ENCODE measurements at regions not wholly inside any gene's neighbourhood (a gene's known extent, or its start where the extent isn't known, plus 50 kb on each side); places are given as distances from the start of the nearest gene placed in this dataset.
"Not testable (repeated sequence)": the region's sequence is repeated elsewhere in the genome, so short reads cannot be mapped to it uniquely, and the experiment has no call there.

GRCh38 chr1:194431121-194431520 lies 1244.7 kb upstream of the B3GALT2 start:
- DNase-seq (no peak), FAIRE-seq (no peak)
- intact Hi-C loops (cut with DNase I) = no loop called here

DNA sequence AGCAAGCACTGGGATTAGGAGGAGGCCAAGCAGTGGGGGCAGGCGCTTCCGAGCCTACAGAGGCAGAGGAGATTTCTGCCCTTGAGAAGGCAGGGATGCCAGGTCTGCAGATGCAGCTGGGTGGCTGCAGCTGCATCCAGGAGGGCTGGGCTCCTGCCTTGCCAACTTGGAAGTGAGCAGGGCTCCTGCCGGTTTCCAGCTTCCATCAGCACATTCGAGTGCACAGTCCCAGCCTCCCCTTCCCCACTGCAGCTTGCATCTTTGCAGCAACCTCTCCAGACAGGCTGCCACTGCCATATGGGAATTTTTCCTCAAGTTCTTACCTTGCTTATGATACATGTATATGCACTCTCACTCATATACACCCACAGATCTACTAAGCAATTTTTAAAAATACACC lies 1234.3 kb upstream of the B3GALT2 start:
- H3K4me3 ChIP-seq (ENCODE audit: low read length in 3 of 3) = no peak overlapping the region
- no peaks in the 10 kb centered on the region for H3K36me3 ChIP-seq (ENCODE audit: control insufficient read depth in 2 of 3, insufficient read depth in 3 of 3, low read length in 3 of 3)
- FAIRE-seq = no peak
- H3K27me3 ChIP-seq (ENCODE audit: control insufficient read depth, insufficient read depth, low read length) = no peaks in the 10 kb centered on the region
- no peak overlapping the region for H3K27ac ChIP-seq (ENCODE audit: low read depth in 2 of 2, low read length in 2 of 2)
- no peak for DNase-seq
- no peaks in the 10 kb centered on the region for H3K4me1 ChIP-seq (ENCODE audit: control insufficient read depth in 2 of 3, insufficient read depth in 2 of 3, low read depth in 1 of 3, low read length in 3 of 3)
- H3K9me3 ChIP-seq (ENCODE audit: control insufficient read depth in 2 of 3, insufficient read depth in 1 of 3, low read length in 3 of 3) = peaks cover 0 to 3% (median 2%) of the 10 kb centered on the region in 3 donors
- intact Hi-C loops (cut with DNase I) = no loop called here
- H3K9ac ChIP-seq (ENCODE audit: low read length in 3 of 3) = no peak overlapping the region
- TF ChIP-seq CTCF (IDR thresholded peaks at IDR 0.05; ENCODE audit: borderline replicate concordance, extremely low read depth, insufficient read depth) = no peak

More at GRCh38 chr1:194431121-194431520, 1244.7 kb upstream of the B3GALT2 start:
- H3K27me3 ChIP-seq (ENCODE audit: control insufficient read depth, insufficient read depth, low read length) = no peaks in the 10 kb centered on the region
- no peak overlapping the region for H3K27ac ChIP-seq (ENCODE audit: low read depth in 2 of 2, low read length in 2 of 2)
- TF ChIP-seq CTCF (IDR thresholded peaks at IDR 0.05; ENCODE audit: borderline replicate concordance, extremely low read depth, insufficient read depth) = no peak
- H3K4me3 ChIP-seq (ENCODE audit: low read length in 3 of 3) = no peak overlapping the region
- no peaks in the 10 kb centered on the region for H3K4me1 ChIP-seq (ENCODE audit: control insufficient read depth in 2 of 3, insufficient read depth in 2 of 3, low read depth in 1 of 3, low read length in 3 of 3)
- H3K36me3 ChIP-seq (ENCODE audit: control insufficient read depth in 2 of 3, insufficient read depth in 3 of 3, low read length in 3 of 3) = no peaks in the 10 kb centered on the region
- no peak overlapping the region for H3K9ac ChIP-seq (ENCODE audit: low read length in 3 of 3)
- H3K9me3 ChIP-seq (ENCODE audit: control insufficient read depth in 2 of 3, insufficient read depth in 1 of 3, low read length in 3 of 3) = no peaks in the 10 kb centered on the region

DNA sequence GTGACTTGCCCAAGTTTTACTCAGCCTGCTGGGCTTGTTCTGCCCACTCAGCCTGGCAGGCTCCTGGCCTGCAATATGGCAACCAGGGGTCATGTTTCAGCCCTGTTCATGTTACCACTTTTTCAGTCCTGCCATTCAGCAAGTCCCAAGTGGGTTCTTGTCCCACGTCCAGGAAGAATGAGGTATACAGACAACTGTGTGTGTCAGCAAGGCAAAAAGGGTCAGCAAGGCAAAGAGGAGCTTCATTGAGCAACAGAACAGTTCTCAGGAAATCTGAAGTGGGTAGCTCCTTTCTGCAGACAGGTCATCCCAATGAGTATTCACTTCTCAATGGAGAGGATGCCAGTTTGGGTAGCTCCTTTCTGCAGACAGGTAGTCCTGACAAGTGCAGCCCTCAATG lies 1233.3 kb upstream of the B3GALT2 start:
- peaks cover 0 to 3% (median 2%) of the 10 kb centered on the region in 3 donors for H3K9me3 ChIP-seq (ENCODE audit: control insufficient read depth in 2 of 3, insufficient read depth in 1 of 3, low read length in 3 of 3)
- no peak overlapping the region for H3K9ac ChIP-seq (ENCODE audit: low read length in 3 of 3)
- H3K36me3 ChIP-seq (ENCODE audit: control insufficient read depth in 2 of 3, insufficient read depth in 3 of 3, low read length in 3 of 3) = no peaks in the 10 kb centered on the region
- no peak for DNase-seq
- no peak for TF ChIP-seq CTCF (IDR thresholded peaks at IDR 0.05; ENCODE audit: borderline replicate concordance, extremely low read depth, insufficient read depth)
- H3K27me3 ChIP-seq (ENCODE audit: control insufficient read depth, insufficient read depth, low read length) = no peaks in the 10 kb centered on the region
- no peaks in the 10 kb centered on the region for H3K4me1 ChIP-seq (ENCODE audit: control insufficient read depth in 2 of 3, insufficient read depth in 2 of 3, low read depth in 1 of 3, low read length in 3 of 3)
- no peak overlapping the region for H3K4me3 ChIP-seq (ENCODE audit: low read length in 3 of 3)
- no peak overlapping the region for H3K27ac ChIP-seq (ENCODE audit: low read depth in 2 of 2, low read length in 2 of 2)
- FAIRE-seq = no peak
- intact Hi-C loops (cut with DNase I) = no loop called here

GRCh38 chr1:194410756-194411155 lies 1224.3 kb upstream of the B3GALT2 start:
- DNase-seq (no peak), FAIRE-seq (no peak)
- Histone ChIP-seq H3K4me1 (ENCODE audit: control insufficient read depth in 2 of 3, insufficient read depth in 2 of 3, low read depth in 1 of 3, low read length in 3 of 3) (no peaks in the 10 kb centered on the region), H3K27ac (ENCODE audit: low read depth in 2 of 2, low read length in 2 of 2) (no peak overlapping the region), H3K9ac (ENCODE audit: low read length in 3 of 3) (no peak overlapping the region), H3K27me3 (ENCODE audit: control insufficient read depth, insufficient read depth, low read length) (no peaks in the 10 kb centered on the region), H3K4me3 (ENCODE audit: low read length in 3 of 3) (no peak overlapping the region), H3K36me3 (ENCODE audit: control insufficient read depth in 2 of 3, insufficient read depth in 3 of 3, low read length in 3 of 3) (no peaks in the 10 kb centered on the region), H3K9me3 (ENCODE audit: control insufficient read depth in 2 of 3, insufficient read depth in 1 of 3, low read length in 3 of 3) (no peaks in the 10 kb centered on the region)
- no peak for TF ChIP-seq CTCF (IDR thresholded peaks at IDR 0.05; ENCODE audit: borderline replicate concordance, extremely low read depth, insufficient read depth)
- intact Hi-C loops (cut with DNase I) = no loop called here

- H3K9me3 ChIP-seq (ENCODE audit: control insufficient read depth in 2 of 3, insufficient read depth in 1 of 3, low read length in 3 of 3); DNase-seq; H3K27ac ChIP-seq (ENCODE audit: low read depth in 2 of 2, low read length in 2 of 2); H3K27me3 ChIP-seq (ENCODE audit: control insufficient read depth, insufficient read depth, low read length); H3K9ac ChIP-seq (ENCODE audit: low read length in 3 of 3); intact Hi-C loops (cut with DNase I); FAIRE-seq; H3K4me1 ChIP-seq (ENCODE audit: control insufficient read depth in 2 of 3, insufficient read depth in 2 of 3, low read depth in 1 of 3, low read length in 3 of 3); H3K4me3 ChIP-seq (ENCODE audit: low read length in 3 of 3); H3K36me3 ChIP-seq (ENCODE audit: control insufficient read depth in 2 of 3, insufficient read depth in 3 of 3, low read length in 3 of 3): not testable (repeated sequence)
These were observed 1220.8 kb upstream of the B3GALT2 start for GRCh38 chr1:194407238-194407637.

All from kidney (tissue), 13 donors.